ENCODE measurements at regions not wholly inside any gene's neighbourhood (a gene's known extent, or its start where the extent isn't known, plus 50 kb on each side); places are given as distances from the start of the nearest gene placed in this dataset.

- TF ChIP-seq NR3C1 (CRISPR knock-in tag; IDR thresholded peaks at IDR 0.05) (no peak), HMG20B (CRISPR knock-in tag; IDR thresholded peaks at IDR 0.05) (no peak), ZBTB26 (CRISPR knock-in tag; IDR thresholded peaks at IDR 0.05) (no peak), SMC3 (conservative IDR thresholded peaks at IDR 0.05; ENCODE audit: insufficient read depth, low read depth, low read length) (0 out of 2 replicates have a peak, but pooled peaks have one; percentile 13), BRCA1 (IDR thresholded peaks at IDR 0.05) (no peak), BRCA1 (CRISPR knock-in tag; IDR thresholded peaks at IDR 0.05) (no peak), MAX (CRISPR knock-in tag; IDR thresholded peaks at IDR 0.05) (peak; percentile 17; the same call in 1 of the 2 replicates)
Observed at GRCh38 chr1:220353229-220354012, 81.2 kb upstream of the RAB3GAP2 start (continued).

- ATAC-seq = no peak
- no peak for FAIRE-seq
- WGBS (ENCODE audit: insufficient coverage, low coverage, missing lambda C conversion rate) = 0% methylated on average over 7 of the region's 7 CpGs
- ChIA-PET CTCF (ENCODE audit: low intra/inter-chr PET ratio) (no interaction called here), POLR2A (no interaction called here)
- H3K36me3 ChIP-seq (ENCODE audit: control insufficient read depth, insufficient read depth, low read length) = no peaks in the 10 kb centered on the region
- H2AFZ ChIP-seq (ENCODE audit: low read depth, low read length) = no peak overlapping the region
- in situ Hi-C loops (cut with MboI) (no loop called here), intact Hi-C loops (cut with micrococcal nuclease) (no loop called here)
- H3K9ac ChIP-seq (ENCODE audit: insufficient read depth in 1 of 2, low read depth in 2 of 2, low read length in 2 of 2) = no peak overlapping the region
- no peak overlapping the region for H3K4me2 ChIP-seq (ENCODE audit: insufficient read depth, low read length)
- H3K27ac ChIP-seq (ENCODE audit: extremely low read depth, low read depth, low read length) = no peak overlapping the region
- no TSS peak for BruUV-seq (replicated peaks)
- H3K4me1 ChIP-seq (replicated peaks in 1 of 2; ENCODE audit: control insufficient read depth in 2 of 2, insufficient read depth in 2 of 2, low read length in 2 of 2) = 0 out of 5 replicates have a peak, but pooled peaks cover 0 to 2% of the 10 kb centered on the region in 2 experiments
- DNase-seq (ENCODE audit: extremely low read depth in 1 of 4, low spot score in 3 of 4) = no peak
- peaks cover 9 to 16% of the 10 kb centered on the region in 2 experiments; a peak in 4 of 5 replicates for H3K27me3 ChIP-seq (ENCODE audit: control insufficient read depth in 2 of 2, insufficient read depth in 2 of 2, low read length in 2 of 2)
- H4K20me1 ChIP-seq (replicated peaks; ENCODE audit: control insufficient read depth, insufficient read depth, low read length) = no peaks in the 10 kb centered on the region
- no peaks in the 10 kb centered on the region for H3K79me2 ChIP-seq (ENCODE audit: control insufficient read depth, insufficient read depth, low read length)
- no peaks in the 10 kb centered on the region for H3K9me3 ChIP-seq (replicated peaks; ENCODE audit: control insufficient read depth, insufficient read depth, low read depth, low read length)
- H3K9me1 ChIP-seq (ENCODE audit: control insufficient read depth, insufficient read depth, low read length) = no peaks in the 10 kb centered on the region
- H3K4me3 ChIP-seq = no peak overlapping the region
- TF ChIP-seq ZNF311 (CRISPR knock-in tag; IDR thresholded peaks at IDR 0.05) (no peak), CSDE1 (IDR thresholded peaks at IDR 0.05) (no peak), ZNF143 (CRISPR knock-in tag; IDR thresholded peaks at IDR 0.05) (no peak), NFXL1 (CRISPR knock-in tag; IDR thresholded peaks at IDR 0.05) (no peak), TAL1 (IDR thresholded peaks at IDR 0.05) (no peak), PRPF4 (IDR thresholded peaks at IDR 0.05; ENCODE audit: insufficient read depth, low read depth, low read length, poor library complexity, severe bottlenecking) (no peak), KLF6 (CRISPR knock-in tag; IDR thresholded peaks at IDR 0.05; ENCODE audit: borderline replicate concordance) (no peak), ERF (CRISPR knock-in tag; IDR thresholded peaks at IDR 0.05) (no peak), BCOR (IDR thresholded peaks at IDR 0.05) (no peak), MEF2A (IDR thresholded peaks at IDR 0.05; ENCODE audit: control insufficient read depth, low read depth, low read length) (no peak), ZNF512 (tag; IDR thresholded peaks at IDR 0.05) (no peak), ATF2 (CRISPR knock-in tag; IDR thresholded peaks at IDR 0.05) (no peak)
Observed at GRCh38 chr1:220348211-220348610, 76.0 kb upstream of the RAB3GAP2 start.

All from K562 (cell line).